Endothelial cell of umbilical vein (primary cell): ENCODE measurements at regions not wholly inside any gene's neighbourhood (a gene's known extent, or its start where the extent isn't known, plus 50 kb on each side); places are given as distances from the start of the nearest gene placed in this dataset.

ENCODE experiments used
- BruUV-seq: library from RNA; stranded (reverse); fragments of 400-500 nt; replicated peaks from 2 replicates; lab custom pipeline; 2021; lab: Mats Ljungman, UMichigan
- CTCF ChIA-PET: fragments of 300-600, 350-600 bp; sonication (Branson Sonifier 250); formaldehyde crosslinking; loops from one replicate; lab custom pipeline; 2021; ENCODE audit warnings: antibody characterized with exemption, inconsistent platforms; lab: Charles Lee
- POLR2A ChIA-PET: fragments of 300-600, 350-600 bp; sonication (Branson Sonifier 250); formaldehyde crosslinking; loops from one replicate; lab custom pipeline; 2021; ENCODE audit warnings: antibody characterized with exemption, inconsistent platforms; lab: Charles Lee
- DNase-seq: peaks from one replicate; pipeline ENCODE4 v3.0.0-alpha.2; 2011; ENCODE audit warnings: low read depth, low spot score
- FAIRE-seq: peaks from 2 replicates; lab custom pipeline; 2011; peaks lifted over from hg19 to GRCh38; lab: Jason Lieb, UNC
- H2AFZ ChIP-seq: 2 replicates; pipeline ENCODE4 v1.6.0; 2012; ENCODE audit warnings: low read depth, low read length, control low read depth, inconsistent platforms
- H3K27ac ChIP-seq: 2 replicates; pipeline ENCODE4 v1.5.1; 2011; ENCODE audit warnings: low read depth, mild to moderate bottlenecking, control low read depth, low read length, moderate library complexity; ENCODE audit not compliant: insufficient read depth
- H3K27me3 ChIP-seq, 2 experiments: 2 replicates each; pipeline versions ENCODE4 v1.6.0 to v1.6.1; 2011; ENCODE audit warnings: low read length in 2 of 2, mixed read lengths in 1 of 2; ENCODE audit not compliant: control insufficient read depth in 2 of 2, insufficient read depth in 2 of 2
- H3K36me3 ChIP-seq, 2 experiments: 2 replicates in 1 of 2; 3 replicates in 1 of 2; pipeline ENCODE4 v1.5.1; 2011; ENCODE audit warnings: low read length in 2 of 2, mild to moderate bottlenecking in 1 of 2, moderate library complexity in 1 of 2; ENCODE audit not compliant: control insufficient read depth in 2 of 2, insufficient read depth in 2 of 2; ENCODE audit errors: extremely low read depth in 1 of 2
- H3K4me1 ChIP-seq: 3 replicates; pipeline ENCODE4 v1.5.1; 2011; ENCODE audit warnings: mild to moderate bottlenecking, low read length; ENCODE audit not compliant: control insufficient read depth, insufficient read depth; ENCODE audit errors: extremely low read depth
- H3K4me2 ChIP-seq: 2 replicates; pipeline ENCODE4 v1.6.1; 2011; ENCODE audit warnings: low read length, control low read depth, mixed read lengths; ENCODE audit not compliant: insufficient read depth
- H3K4me3 ChIP-seq, 3 experiments: fragments of 200-600 bp in 1 of 3; sonication (generic), shearing (Covaris generic) in 1 of 3; replicated peaks in 1 of 3; 2 replicates each; pipeline ENCODE4 v1.5.1; 2011 to 2016; ENCODE audit warnings: control low read depth in 3 of 3, low read length in 3 of 3, mild to moderate bottlenecking in 2 of 3, inconsistent platforms in 1 of 3, low read depth in 1 of 3, moderate library complexity in 1 of 3; ENCODE audit not compliant: insufficient read depth in 1 of 3
- H3K79me2 ChIP-seq: 2 replicates; pipeline ENCODE4 v1.6.0; 2012; ENCODE audit warnings: low read length, inconsistent platforms; ENCODE audit not compliant: control insufficient read depth, insufficient read depth
- H3K9ac ChIP-seq: replicated peaks from 2 replicates; pipeline ENCODE3; 2011; ENCODE audit warnings: low read length, control low read depth; ENCODE audit not compliant: insufficient read depth; ENCODE audit errors: extremely low read depth
- H3K9me1 ChIP-seq: replicated peaks from 3 replicates; pipeline ENCODE4 v1.6.0; 2011; ENCODE audit warnings: mild to moderate bottlenecking, low read length; ENCODE audit not compliant: control insufficient read depth, insufficient read depth; ENCODE audit errors: extremely low read depth
- H3K9me3 ChIP-seq: replicated peaks from 2 replicates; pipeline ENCODE4 v1.5.1; 2012; ENCODE audit warnings: low read length, inconsistent platforms; ENCODE audit not compliant: control insufficient read depth, insufficient read depth
- H4K20me1 ChIP-seq: replicated peaks from 2 replicates; pipeline ENCODE3; 2011; ENCODE audit warnings: mild to moderate bottlenecking, low read length; ENCODE audit not compliant: control insufficient read depth, insufficient read depth; ENCODE audit errors: extremely low read depth
- EZH2 ChIP-seq: IDR thresholded peaks from 2 replicates; pipeline ENCODE4 v1.6.1; 2012; ENCODE audit warnings: borderline replicate concordance, low read depth, mild to moderate bottlenecking, moderate library complexity, low read length, inconsistent platforms; ENCODE audit not compliant: severe bottlenecking
- FOS ChIP-seq: IDR thresholded peaks from 2 replicates; pipeline ENCODE4 v1.6.1; 2011; ENCODE audit warnings: mild to moderate bottlenecking, low read length, moderate library complexity, borderline replicate concordance; ENCODE audit not compliant: insufficient read depth
- GATA2 ChIP-seq: IDR thresholded peaks from 2 replicates; pipeline ENCODE4 v1.7.0; 2011; ENCODE audit warnings: low read depth, mild to moderate bottlenecking, moderate library complexity, mixed read lengths, low read length; ENCODE audit not compliant: insufficient read length, insufficient read depth
- JUN ChIP-seq: IDR thresholded peaks from 2 replicates; pipeline ENCODE4 v1.6.1; 2011; ENCODE audit warnings: borderline replicate concordance, low read depth; ENCODE audit not compliant: insufficient read length, insufficient read depth
- MYC ChIP-seq: IDR thresholded peaks from one replicate; pipeline ENCODE4 v1.6.1; 2011; ENCODE audit warnings: mild to moderate bottlenecking, low read depth, low read length
- POLR2A ChIP-seq: IDR thresholded peaks from 2 replicates; pipeline ENCODE4 v1.6.1; 2012; ENCODE audit warnings: low read depth, mild to moderate bottlenecking, control low read depth, low read length
- POLR2AphosphoS5 ChIP-seq: IDR thresholded peaks from 2 replicates; pipeline ENCODE4 v1.6.1; 2012; ENCODE audit warnings: low read depth, mild to moderate bottlenecking, control low read depth, low read length, moderate library complexity; ENCODE audit not compliant: insufficient read depth
- dilution Hi-C: fragments of 300-500 bp; cut with MboI; formaldehyde crosslinking; loops from one replicate; pipeline ENCODE4 v1.15.0; 2019; ENCODE audit warnings: low sequenced_read_pairs; ENCODE audit not compliant: extremely low pct_ligation_motif_present
- intact Hi-C: fragments of 100-400 bp; cut with micrococcal nuclease; formaldehyde crosslinking; loops from one replicate; pipeline ENCODE4 v1.10.0; 2022
- TF ChIP-seq, protein P1 (sequence below), 2 donors: IDR thresholded peaks; 1 replicate in 1 of 2; 2 replicates in 1 of 2; pipeline ENCODE4 v1.5.1; 2011; ENCODE audit warnings: low read length in 2 of 2, mild to moderate bottlenecking in 2 of 2, moderate library complexity in 2 of 2, control low read depth in 1 of 2, inconsistent platforms in 1 of 2, low read depth in 1 of 2; ENCODE audit not compliant: insufficient read depth in 1 of 2; ENCODE audit errors: extremely low read depth in 1 of 2
- TF ChIP-seq, protein P2 (sequence below): IDR thresholded peaks from 2 replicates; pipeline ENCODE4 v1.6.1; 2011; ENCODE audit not compliant: insufficient read depth, insufficient read length

DNA sequence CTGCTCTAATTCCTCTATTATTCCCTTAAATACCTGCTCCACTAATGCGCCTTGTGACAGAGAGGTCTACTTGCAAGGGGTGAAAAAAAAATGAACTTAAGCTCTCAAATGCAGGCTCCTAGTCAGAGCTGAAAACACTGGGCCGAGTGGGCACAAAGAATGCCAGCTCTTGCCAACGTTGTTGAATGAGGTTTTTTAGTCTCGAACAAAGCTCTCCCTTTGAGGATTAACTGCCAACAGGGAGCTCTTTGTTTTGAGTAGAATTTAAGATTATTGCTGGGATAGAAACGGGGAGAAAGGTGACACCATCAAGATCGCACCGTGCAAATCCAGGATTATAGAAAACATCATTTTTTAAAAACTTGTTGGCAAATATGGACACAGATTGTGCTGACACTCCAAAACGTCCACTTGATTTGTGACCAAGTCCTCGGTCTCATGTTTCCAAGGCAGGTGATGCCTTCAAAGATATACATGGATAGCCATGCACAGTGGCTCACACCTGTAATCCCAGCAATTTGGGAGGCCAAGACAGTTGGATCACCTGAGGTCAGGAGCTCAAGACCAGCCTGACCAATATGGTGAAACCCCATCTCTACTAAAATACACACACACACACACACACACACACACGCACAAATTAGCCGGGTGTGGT, 163.2 kb downstream of the BMP7 start:
- no peak overlapping the region for H3K9ac ChIP-seq
- no peak overlapping the region for H3K4me3 ChIP-seq
- no peak for FAIRE-seq
- BruUV-seq, result no TSS peak
- DNase-seq, result no peak
- no peak overlapping the region for H3K27ac ChIP-seq
- ChIA-PET POLR2A (no interaction called here), CTCF (no interaction called here)
- H3K9me1 ChIP-seq, result no peaks in the 10 kb centered on the region
- no peak overlapping the region for H2AFZ ChIP-seq
- H3K36me3 ChIP-seq, result no peaks in the 10 kb centered on the region
- H4K20me1 ChIP-seq, result no peaks in the 10 kb centered on the region
- no peak overlapping the region for H3K4me2 ChIP-seq
- dilution Hi-C loops (no loop called here), intact Hi-C loops (no loop called here)
- H3K79me2 ChIP-seq, result no peaks in the 10 kb centered on the region
- no peaks in the 10 kb centered on the region for H3K4me1 ChIP-seq
- no peak for TF ChIP-seq JUN
- TF ChIP-seq FOS, result no peak
- TF ChIP-seq POLR2AphosphoS5, result no peak
- TF ChIP-seq POLR2A, result no peak
- TF ChIP-seq GATA2, result no peak
- TF ChIP-seq, protein P1, sequence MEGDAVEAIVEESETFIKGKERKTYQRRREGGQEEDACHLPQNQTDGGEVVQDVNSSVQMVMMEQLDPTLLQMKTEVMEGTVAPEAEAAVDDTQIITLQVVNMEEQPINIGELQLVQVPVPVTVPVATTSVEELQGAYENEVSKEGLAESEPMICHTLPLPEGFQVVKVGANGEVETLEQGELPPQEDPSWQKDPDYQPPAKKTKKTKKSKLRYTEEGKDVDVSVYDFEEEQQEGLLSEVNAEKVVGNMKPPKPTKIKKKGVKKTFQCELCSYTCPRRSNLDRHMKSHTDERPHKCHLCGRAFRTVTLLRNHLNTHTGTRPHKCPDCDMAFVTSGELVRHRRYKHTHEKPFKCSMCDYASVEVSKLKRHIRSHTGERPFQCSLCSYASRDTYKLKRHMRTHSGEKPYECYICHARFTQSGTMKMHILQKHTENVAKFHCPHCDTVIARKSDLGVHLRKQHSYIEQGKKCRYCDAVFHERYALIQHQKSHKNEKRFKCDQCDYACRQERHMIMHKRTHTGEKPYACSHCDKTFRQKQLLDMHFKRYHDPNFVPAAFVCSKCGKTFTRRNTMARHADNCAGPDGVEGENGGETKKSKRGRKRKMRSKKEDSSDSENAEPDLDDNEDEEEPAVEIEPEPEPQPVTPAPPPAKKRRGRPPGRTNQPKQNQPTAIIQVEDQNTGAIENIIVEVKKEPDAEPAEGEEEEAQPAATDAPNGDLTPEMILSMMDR (IDR thresholded peaks at IDR 0.05; ENCODE audit: extremely low read depth in 1 of 2, insufficient read depth in 1 of 2, low read depth in 1 of 2, low read length in 2 of 2), result no peak
- TF ChIP-seq MYC, result no peak
- no peak for TF ChIP-seq EZH2
- TF ChIP-seq, protein P2, sequence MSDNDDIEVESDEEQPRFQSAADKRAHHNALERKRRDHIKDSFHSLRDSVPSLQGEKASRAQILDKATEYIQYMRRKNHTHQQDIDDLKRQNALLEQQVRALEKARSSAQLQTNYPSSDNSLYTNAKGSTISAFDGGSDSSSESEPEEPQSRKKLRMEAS, result no peak
- no peaks in the 10 kb centered on the region for H3K27me3 ChIP-seq
- peaks cover under 1% of the 10 kb centered on the region for H3K9me3 ChIP-seq
